Smooth muscle cell (in vitro differentiated cells): ENCODE measurements at regions not wholly inside any gene's neighbourhood (a gene's known extent, or its start where the extent isn't known, plus 50 kb on each side); places are given as distances from the start of the nearest gene placed in this dataset.

Experiments
- DNase-seq: peaks from one replicate; lab custom pipeline; 2025; ENCODE audit not compliant: unreplicated experiment; lab: John Stamatoyannopoulos, UW
- H2AFZ ChIP-seq: fragments of 200-600 bp; sonication (generic); 2 replicates; pipeline ENCODE4 v1.6.0; 2016; ENCODE audit warnings: antibody characterized with exemption, low read depth, mild to moderate bottlenecking
- H3F3A ChIP-seq: fragments of 200-600 bp; sonication (generic); 2 replicates; pipeline ENCODE4 v1.6.0; 2017; ENCODE audit warnings: antibody characterized with exemption, low read depth
- H3K27ac ChIP-seq: fragments of 200-600 bp; sonication (generic); 2 replicates; pipeline ENCODE4 v1.5.1; 2016; ENCODE audit warnings: low read depth, mild to moderate bottlenecking
- H3K27me3 ChIP-seq: fragments of 200-600 bp; sonication (generic); 2 replicates; pipeline ENCODE4 v1.6.1; 2016; ENCODE audit warnings: low read depth, mild to moderate bottlenecking
- H3K36me3 ChIP-seq: fragments of 200-600 bp; sonication (generic); 2 replicates; pipeline ENCODE4 v1.5.1; 2016; ENCODE audit warnings: low read depth
- H3K4me1 ChIP-seq: fragments of 200-600 bp; sonication (generic); 2 replicates; pipeline ENCODE4 v1.5.1; 2016; ENCODE audit warnings: low read depth
- H3K4me2 ChIP-seq: fragments of 200-600 bp; sonication (generic); 2 replicates; pipeline ENCODE4 v1.6.0; 2016; ENCODE audit warnings: mild to moderate bottlenecking
- H3K4me3 ChIP-seq: fragments of 200-600 bp; sonication (generic); 2 replicates; pipeline ENCODE4 v1.5.1; 2016; ENCODE audit warnings: mild to moderate bottlenecking
- H3K79me2 ChIP-seq: fragments of 200-600 bp; sonication (generic); 2 replicates; pipeline ENCODE4 v1.6.0; 2016; ENCODE audit warnings: low read depth, mild to moderate bottlenecking
- H3K9ac ChIP-seq: fragments of 200-600 bp; sonication (generic); 2 replicates; pipeline ENCODE4 v1.6.0; 2016; ENCODE audit warnings: low read depth
- H3K9me3 ChIP-seq: fragments of 200-600 bp; sonication (generic); replicated peaks from 2 replicates; pipeline ENCODE4 v1.5.1; 2016; ENCODE audit warnings: low read depth
- H4K20me1 ChIP-seq: fragments of 200-600 bp; sonication (generic); 2 replicates; pipeline ENCODE4 v1.6.0; 2016; ENCODE audit warnings: low read depth
- WGBS: methylation state at CpG from one replicate; pipeline ENCODE4 v1.1.7; 2016; ENCODE audit warnings: low lambda C conversion rate; 5-methylcytosine and 5-hydroxymethylcytosine counted together
- TF ChIP-seq, protein P1 (sequence below): fragments of 200-600 bp; sonication (generic); IDR thresholded peaks from 2 replicates; pipeline ENCODE4 v1.5.1; 2017; ENCODE audit warnings: borderline replicate concordance, mild to moderate bottlenecking, antibody characterized with exemption; ENCODE audit not compliant: insufficient read depth, poor library complexity, severe bottlenecking

GRCh38 chr3:184633237-184633579, 71.6 kb downstream of the EPHB3 start:
- Histone ChIP-seq H3K4me2 (no peak overlapping the region), H3K4me3 (no peak overlapping the region), H3K9ac (no peak overlapping the region), H3K4me1 (peaks cover 31% of the 10 kb centered on the region), H3K79me2 (no peaks in the 10 kb centered on the region), H2AFZ (no peak overlapping the region), H3K27me3 (no peaks in the 10 kb centered on the region), H4K20me1 (no peaks in the 10 kb centered on the region), H3K27ac (no peak overlapping the region), H3K36me3 (no peaks in the 10 kb centered on the region), H3K9me3 (no peaks in the 10 kb centered on the region), H3F3A (peaks cover 17% of the 10 kb centered on the region)
- 68% methylated on average over 5 of the region's 5 CpGs for WGBS
- TF ChIP-seq, protein P1, sequence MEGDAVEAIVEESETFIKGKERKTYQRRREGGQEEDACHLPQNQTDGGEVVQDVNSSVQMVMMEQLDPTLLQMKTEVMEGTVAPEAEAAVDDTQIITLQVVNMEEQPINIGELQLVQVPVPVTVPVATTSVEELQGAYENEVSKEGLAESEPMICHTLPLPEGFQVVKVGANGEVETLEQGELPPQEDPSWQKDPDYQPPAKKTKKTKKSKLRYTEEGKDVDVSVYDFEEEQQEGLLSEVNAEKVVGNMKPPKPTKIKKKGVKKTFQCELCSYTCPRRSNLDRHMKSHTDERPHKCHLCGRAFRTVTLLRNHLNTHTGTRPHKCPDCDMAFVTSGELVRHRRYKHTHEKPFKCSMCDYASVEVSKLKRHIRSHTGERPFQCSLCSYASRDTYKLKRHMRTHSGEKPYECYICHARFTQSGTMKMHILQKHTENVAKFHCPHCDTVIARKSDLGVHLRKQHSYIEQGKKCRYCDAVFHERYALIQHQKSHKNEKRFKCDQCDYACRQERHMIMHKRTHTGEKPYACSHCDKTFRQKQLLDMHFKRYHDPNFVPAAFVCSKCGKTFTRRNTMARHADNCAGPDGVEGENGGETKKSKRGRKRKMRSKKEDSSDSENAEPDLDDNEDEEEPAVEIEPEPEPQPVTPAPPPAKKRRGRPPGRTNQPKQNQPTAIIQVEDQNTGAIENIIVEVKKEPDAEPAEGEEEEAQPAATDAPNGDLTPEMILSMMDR = no peak
- DNase-seq = no peak

- no peaks in the 10 kb centered on the region for H3K79me2 ChIP-seq
- H3K27me3 ChIP-seq = no peaks in the 10 kb centered on the region
- H3K4me1 ChIP-seq = peaks cover 31% of the 10 kb centered on the region
- H4K20me1 ChIP-seq = no peaks in the 10 kb centered on the region
- no peak for DNase-seq
- H3K36me3 ChIP-seq = no peaks in the 10 kb centered on the region
- H2AFZ ChIP-seq = no peak overlapping the region
- H3K9ac ChIP-seq = no peak overlapping the region
- no peaks in the 10 kb centered on the region for H3K9me3 ChIP-seq
- WGBS = 89% methylated on average over 11 of the region's 11 CpGs
- peaks cover 14% of the 10 kb centered on the region for H3F3A ChIP-seq
- H3K4me2 ChIP-seq = no peak overlapping the region
- TF ChIP-seq, protein P1 = no peak
- no peak overlapping the region for H3K27ac ChIP-seq
- H3K4me3 ChIP-seq = no peak overlapping the region
Observed at GRCh38 chr3:184632551-184633236, 71.1 kb downstream of the EPHB3 start.
